ENCODE measurements at regions not wholly inside any gene's neighbourhood (a gene's known extent, or its start where the extent isn't known, plus 50 kb on each side); places are given as distances from the start of the nearest gene placed in this dataset.

GRCh38 chr10:31707093-31708039, 221.3 kb downstream of the ARHGAP12 start:
- H3K4me3 ChIP-seq = peak overlapping the region in 1 of 2 donors; percentile 0
- H3K27me3 ChIP-seq = no peaks in the 10 kb centered on the region
- H3K27ac ChIP-seq = peak overlapping the region; percentile 85 to 92
- peaks cover 0 to 31% of the 10 kb centered on the region in 2 donors for H3K9me3 ChIP-seq
- ATAC-seq (peak; percentile 83), DNase-seq (peak in 3 of 4 donors; percentile 64 to 81 (median 74))
- TF ChIP-seq CTCF (IDR thresholded peaks at IDR 0.05) = no peak
- peaks cover 9 to 67% of the 10 kb centered on the region in 2 donors for H3K4me1 ChIP-seq
- intact Hi-C loops (cut with DNase I) = no loop called here
- no peaks in the 10 kb centered on the region for H3K36me3 ChIP-seq

- H3K27ac ChIP-seq = peak overlapping the region; percentile 85 to 92
- peaks cover 12 to 75% of the 10 kb centered on the region in 2 donors for H3K4me1 ChIP-seq
- no peaks in the 10 kb centered on the region for H3K36me3 ChIP-seq
- no peaks in the 10 kb centered on the region for H3K27me3 ChIP-seq
- peak overlapping the region in 1 of 2 donors; percentile 0 for H3K4me3 ChIP-seq
- intact Hi-C loops (cut with DNase I) = no loop called here
- peak in 1 of 4 donors; percentile 77 for DNase-seq
- ATAC-seq = no peak
- H3K9me3 ChIP-seq = peaks cover 0 to 24% of the 10 kb centered on the region in 2 donors
- no peak for TF ChIP-seq CTCF (IDR thresholded peaks at IDR 0.05)
Observed at GRCh38 chr10:31706464-31707092, 222.1 kb downstream of the ARHGAP12 start.

GRCh38 chr10:31705136-31705535, 223.5 kb downstream of the ARHGAP12 start:
- no peak for TF ChIP-seq CTCF (IDR thresholded peaks at IDR 0.05)
- Histone ChIP-seq H3K27me3 (no peaks in the 10 kb centered on the region), H3K36me3 (no peaks in the 10 kb centered on the region), H3K4me1 (peaks cover 18 to 89% of the 10 kb centered on the region in 2 donors), H3K9me3 (peaks cover 0 to 10% of the 10 kb centered on the region in 2 donors), H3K4me3 (no peak overlapping the region), H3K27ac (peak overlapping the region in 1 of 2 donors; percentile 92)
- DNase-seq (no peak), ATAC-seq (no peak)
- intact Hi-C loops (cut with DNase I) = no loop called here

GRCh38 chr10:31704195-31704594, 224.4 kb downstream of the ARHGAP12 start:
- Histone ChIP-seq H3K4me3 (no peak overlapping the region), H3K27me3 (no peaks in the 10 kb centered on the region), H3K27ac (no peak overlapping the region), H3K4me1 (peaks cover 19 to 93% of the 10 kb centered on the region in 2 donors), H3K36me3 (no peaks in the 10 kb centered on the region), H3K9me3 (peaks cover 0 to 5% of the 10 kb centered on the region in 2 donors)
- intact Hi-C loops (cut with DNase I) = no loop called here
- no peak for TF ChIP-seq CTCF (IDR thresholded peaks at IDR 0.05)
- no peak for ATAC-seq
- DNase-seq = no peak

GRCh38 chr10:31702954-31703353, 225.7 kb downstream of the ARHGAP12 start:
- Histone ChIP-seq H3K27ac (peak overlapping the region in 1 of 2 donors; percentile 83), H3K9me3 (peaks cover 0 to 5% of the 10 kb centered on the region in 2 donors), H3K4me1 (peaks cover 28 to 93% of the 10 kb centered on the region in 2 donors), H3K4me3 (no peak overlapping the region), H3K27me3 (no peaks in the 10 kb centered on the region), H3K36me3 (no peaks in the 10 kb centered on the region)
- ATAC-seq (no peak), DNase-seq (no peak)
- no peak for TF ChIP-seq CTCF (IDR thresholded peaks at IDR 0.05)
- intact Hi-C loops (cut with DNase I) = no loop called here
